ENCODE measurements at regions not wholly inside any gene's neighbourhood (a gene's known extent, or its start where the extent isn't known, plus 50 kb on each side); places are given as distances from the start of the nearest gene placed in this dataset.

DNA sequence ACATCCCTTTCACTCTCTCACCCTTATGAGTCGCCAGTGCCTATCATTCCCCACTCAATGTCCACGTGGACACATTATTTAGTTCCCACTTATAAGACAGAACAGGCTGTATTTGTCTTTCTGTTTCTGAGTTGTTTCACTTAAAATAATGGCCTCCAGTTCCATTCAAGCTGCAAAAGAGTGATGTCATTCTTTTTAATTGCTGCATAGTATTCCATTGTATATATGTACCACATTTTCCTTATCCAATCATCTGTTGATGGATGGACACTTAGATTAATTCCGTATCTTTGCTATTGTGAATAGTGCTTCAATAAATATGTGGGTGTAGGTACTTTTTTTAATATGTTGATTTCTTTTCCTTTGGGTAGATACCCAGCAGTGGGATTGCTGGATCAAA is 79.1 kb downstream of the ZNF365 start:
- Histone ChIP-seq H3K27me3 (no peaks in the 10 kb centered on the region), H3K4me1 (no peaks in the 10 kb centered on the region), H3K9me3 (no peaks in the 10 kb centered on the region), H3K27ac (no peak overlapping the region), H3K36me3 (no peaks in the 10 kb centered on the region), H3K4me3 (no peak overlapping the region)
- TF ChIP-seq, protein P1, sequence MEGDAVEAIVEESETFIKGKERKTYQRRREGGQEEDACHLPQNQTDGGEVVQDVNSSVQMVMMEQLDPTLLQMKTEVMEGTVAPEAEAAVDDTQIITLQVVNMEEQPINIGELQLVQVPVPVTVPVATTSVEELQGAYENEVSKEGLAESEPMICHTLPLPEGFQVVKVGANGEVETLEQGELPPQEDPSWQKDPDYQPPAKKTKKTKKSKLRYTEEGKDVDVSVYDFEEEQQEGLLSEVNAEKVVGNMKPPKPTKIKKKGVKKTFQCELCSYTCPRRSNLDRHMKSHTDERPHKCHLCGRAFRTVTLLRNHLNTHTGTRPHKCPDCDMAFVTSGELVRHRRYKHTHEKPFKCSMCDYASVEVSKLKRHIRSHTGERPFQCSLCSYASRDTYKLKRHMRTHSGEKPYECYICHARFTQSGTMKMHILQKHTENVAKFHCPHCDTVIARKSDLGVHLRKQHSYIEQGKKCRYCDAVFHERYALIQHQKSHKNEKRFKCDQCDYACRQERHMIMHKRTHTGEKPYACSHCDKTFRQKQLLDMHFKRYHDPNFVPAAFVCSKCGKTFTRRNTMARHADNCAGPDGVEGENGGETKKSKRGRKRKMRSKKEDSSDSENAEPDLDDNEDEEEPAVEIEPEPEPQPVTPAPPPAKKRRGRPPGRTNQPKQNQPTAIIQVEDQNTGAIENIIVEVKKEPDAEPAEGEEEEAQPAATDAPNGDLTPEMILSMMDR (IDR thresholded peaks at IDR 0.05) = no peak
- no peak for TF ChIP-seq POLR2AphosphoS5 (IDR thresholded peaks at IDR 0.05; ENCODE audit: insufficient read depth in 1 of 2, low read depth in 1 of 2)
- TF ChIP-seq POLR2A (IDR thresholded peaks at IDR 0.05) = no peak
- intact Hi-C loops (cut with DNase I) = no loop called here
- no peak for DNase-seq (ENCODE audit: extremely low spot score in 2 of 2)

DNA sequence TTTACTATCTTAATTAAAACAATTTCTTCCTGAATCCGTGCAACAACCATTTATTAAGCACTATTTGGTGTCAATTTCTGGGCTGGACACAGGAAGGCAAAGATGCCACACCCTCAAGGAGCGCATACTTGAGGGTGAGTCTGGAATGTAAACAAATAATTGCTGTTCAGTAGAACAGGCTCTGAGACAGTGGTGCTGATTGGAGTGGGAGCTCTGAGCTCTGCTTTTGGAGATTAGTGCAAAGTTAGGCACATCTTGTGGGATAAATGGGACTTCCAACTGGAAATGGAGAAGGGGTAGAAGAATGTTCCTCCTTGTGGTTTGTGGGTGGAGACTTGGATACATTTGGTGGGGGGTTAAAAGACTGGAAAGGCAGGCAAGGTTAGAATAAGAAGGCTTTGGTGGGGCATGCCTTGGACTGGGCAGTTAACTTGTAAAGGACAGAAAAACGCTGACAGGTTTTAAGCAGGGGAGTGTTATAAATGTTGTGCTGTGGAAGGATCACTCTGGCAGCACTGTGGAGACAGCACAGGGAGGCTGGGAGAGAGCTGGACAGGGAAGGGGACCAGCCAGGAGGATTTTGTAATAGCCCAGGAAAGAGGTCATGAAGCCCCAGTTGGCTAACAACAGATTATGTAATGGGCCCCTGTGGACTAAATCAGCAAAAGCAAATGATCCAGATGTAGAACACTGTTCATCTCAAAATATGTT is 80.7 kb downstream of the ZNF365 start:
- Histone ChIP-seq H3K27ac (peak overlapping the region; percentile 52), H3K4me1 (no peaks in the 10 kb centered on the region), H3K36me3 (no peaks in the 10 kb centered on the region), H3K4me3 (no peak overlapping the region), H3K9me3 (no peaks in the 10 kb centered on the region), H3K27me3 (no peaks in the 10 kb centered on the region)
- DNase-seq (ENCODE audit: extremely low spot score in 2 of 2) = no peak
- TF ChIP-seq POLR2A (IDR thresholded peaks at IDR 0.05) (no peak), POLR2AphosphoS5 (IDR thresholded peaks at IDR 0.05; ENCODE audit: insufficient read depth in 1 of 2, low read depth in 1 of 2) (peak in 1 of 2 donors; percentile 22)
- TF ChIP-seq, protein P1 (IDR thresholded peaks at IDR 0.05) = no peak
- intact Hi-C loops (cut with DNase I) = no loop called here

GRCh38 chr10:62456611-62457101 is 82.5 kb downstream of the ZNF365 start:
- no peak for DNase-seq (ENCODE audit: extremely low spot score in 2 of 2)
- no peak for TF ChIP-seq POLR2A (IDR thresholded peaks at IDR 0.05)
- TF ChIP-seq, protein P1 (IDR thresholded peaks at IDR 0.05) = no peak
- Histone ChIP-seq H3K4me3 (no peak overlapping the region), H3K36me3 (no peaks in the 10 kb centered on the region), H3K4me1 (no peaks in the 10 kb centered on the region), H3K27me3 (no peaks in the 10 kb centered on the region), H3K27ac (peak overlapping the region; percentile 15), H3K9me3 (no peaks in the 10 kb centered on the region)
- intact Hi-C loops (cut with DNase I) = no loop called here

GRCh38 chr10:62457196-62457595 is 83.0 kb downstream of the ZNF365 start:
- H3K27ac ChIP-seq = peak overlapping the region; percentile 15

DNA sequence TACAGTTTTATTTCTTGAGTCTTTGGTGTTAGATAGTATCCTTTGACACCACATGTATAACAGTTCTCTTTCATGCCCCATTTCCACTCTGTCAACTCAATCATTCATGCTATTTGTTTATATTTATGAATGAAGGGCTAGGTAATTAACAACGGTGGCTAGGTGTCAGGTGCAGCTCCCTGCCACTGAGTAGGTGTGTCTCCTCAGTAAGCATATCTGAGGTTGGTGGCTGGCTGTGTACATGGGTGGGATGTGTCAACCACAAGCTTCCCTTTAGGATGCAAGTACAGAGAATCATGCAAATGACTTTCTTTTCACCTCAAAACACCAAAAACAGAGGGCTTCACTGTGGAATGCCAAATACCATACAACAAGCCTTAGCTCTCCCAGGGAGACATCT is 83.4 kb downstream of the ZNF365 start:
- Histone ChIP-seq H3K4me1 (no peaks in the 10 kb centered on the region), H3K27me3 (no peaks in the 10 kb centered on the region), H3K27ac (no peak overlapping the region), H3K9me3 (no peaks in the 10 kb centered on the region), H3K36me3 (no peaks in the 10 kb centered on the region), H3K4me3 (no peak overlapping the region)
- DNase-seq (ENCODE audit: extremely low spot score in 2 of 2) = no peak
- intact Hi-C loops (cut with DNase I) = no loop called here
- TF ChIP-seq POLR2A (IDR thresholded peaks at IDR 0.05) (no peak), POLR2AphosphoS5 (IDR thresholded peaks at IDR 0.05; ENCODE audit: insufficient read depth in 1 of 2, low read depth in 1 of 2) (no peak)
- TF ChIP-seq, protein P1 (IDR thresholded peaks at IDR 0.05) = no peak

More at GRCh38 chr10:62457196-62457595, 83.0 kb downstream of the ZNF365 start:
- no peaks in the 10 kb centered on the region for H3K4me1 ChIP-seq
- intact Hi-C loops (cut with DNase I) = no loop called here
- no peak for DNase-seq (ENCODE audit: extremely low spot score in 2 of 2)
- no peak for TF ChIP-seq POLR2AphosphoS5 (IDR thresholded peaks at IDR 0.05; ENCODE audit: insufficient read depth in 1 of 2, low read depth in 1 of 2)
- TF ChIP-seq, protein P1 (IDR thresholded peaks at IDR 0.05) = no peak
- no peak for TF ChIP-seq POLR2A (IDR thresholded peaks at IDR 0.05)
- H3K27me3 ChIP-seq = no peaks in the 10 kb centered on the region
- H3K4me3 ChIP-seq = no peak overlapping the region
- H3K9me3 ChIP-seq = no peaks in the 10 kb centered on the region
- no peaks in the 10 kb centered on the region for H3K36me3 ChIP-seq
